ENCODE measurements at regions not wholly inside any gene's neighbourhood (a gene's known extent, or its start where the extent isn't known, plus 50 kb on each side); places are given as distances from the start of the nearest gene placed in this dataset.

- CTCF ChIA-PET, result no interaction called here
- TF ChIP-seq CTCF (IDR thresholded peaks at IDR 0.05; ENCODE audit: unreplicated experiment), result no peak
- no peak overlapping the region for H3K27ac Mint-ChIP-seq (ENCODE audit: unreplicated experiment)
- DNase-seq, result no peak
- H3K4me3 Mint-ChIP-seq (ENCODE audit: low read depth, unreplicated experiment), result no peak overlapping the region
- no peaks in the 10 kb centered on the region for H3K36me3 Mint-ChIP-seq (ENCODE audit: insufficient read depth, unreplicated experiment)
- H3K9me3 Mint-ChIP-seq (ENCODE audit: low read depth, unreplicated experiment), result peaks cover 2% of the 10 kb centered on the region
- peaks cover 48% of the 10 kb centered on the region for H3K27me3 Mint-ChIP-seq (ENCODE audit: unreplicated experiment)
- intact Hi-C loops (cut with micrococcal nuclease; ENCODE audit: unreplicated experiment), result no loop called here
- no TSS peak for BruUV-seq (replicated peaks)
- H3K4me1 Mint-ChIP-seq (ENCODE audit: low read depth, unreplicated experiment), result no peaks in the 10 kb centered on the region
Measured at GRCh38 chr6:170111816-170112582, 178.9 kb downstream of the DLL1 start.

- no peak for DNase-seq
- Mint-ChIP-seq H3K9me3 (ENCODE audit: low read depth, unreplicated experiment) (peaks cover 2% of the 10 kb centered on the region), H3K27me3 (ENCODE audit: unreplicated experiment) (peaks cover 55% of the 10 kb centered on the region), H3K4me1 (ENCODE audit: low read depth, unreplicated experiment) (no peaks in the 10 kb centered on the region), H3K36me3 (ENCODE audit: insufficient read depth, unreplicated experiment) (no peaks in the 10 kb centered on the region), H3K27ac (ENCODE audit: unreplicated experiment) (no peak overlapping the region), H3K4me3 (ENCODE audit: low read depth, unreplicated experiment) (no peak overlapping the region)
- no TSS peak for BruUV-seq (replicated peaks)
- TF ChIP-seq CTCF (IDR thresholded peaks at IDR 0.05; ENCODE audit: unreplicated experiment), result no peak
- intact Hi-C loops (cut with micrococcal nuclease; ENCODE audit: unreplicated experiment), result no loop called here
- CTCF ChIA-PET, result no interaction called here
Measured at GRCh38 chr6:170111141-170111664, 179.7 kb downstream of the DLL1 start.

- BruUV-seq (replicated peaks), result no TSS peak
- Mint-ChIP-seq H3K27me3 (ENCODE audit: unreplicated experiment) (peaks cover 62% of the 10 kb centered on the region), H3K27ac (ENCODE audit: unreplicated experiment) (no peak overlapping the region), H3K36me3 (ENCODE audit: insufficient read depth, unreplicated experiment) (no peaks in the 10 kb centered on the region), H3K9me3 (ENCODE audit: low read depth, unreplicated experiment) (peaks cover 2% of the 10 kb centered on the region), H3K4me1 (ENCODE audit: low read depth, unreplicated experiment) (no peaks in the 10 kb centered on the region), H3K4me3 (ENCODE audit: low read depth, unreplicated experiment) (no peak overlapping the region)
- intact Hi-C loops (cut with micrococcal nuclease; ENCODE audit: unreplicated experiment), result no loop called here
- no peak for TF ChIP-seq CTCF (IDR thresholded peaks at IDR 0.05; ENCODE audit: unreplicated experiment)
- CTCF ChIA-PET, result no interaction called here
- DNase-seq, result no peak
Measured at GRCh38 chr6:170110201-170111140, 180.4 kb downstream of the DLL1 start.

GRCh38 chr6:170108890-170109587, 181.8 kb downstream of the DLL1 start:
- BruUV-seq (replicated peaks), result no TSS peak
- H3K4me1 Mint-ChIP-seq (ENCODE audit: low read depth, unreplicated experiment), result no peaks in the 10 kb centered on the region
- no peaks in the 10 kb centered on the region for H3K36me3 Mint-ChIP-seq (ENCODE audit: insufficient read depth, unreplicated experiment)
- DNase-seq, result no peak
- no peak overlapping the region for H3K4me3 Mint-ChIP-seq (ENCODE audit: low read depth, unreplicated experiment)
- H3K9me3 Mint-ChIP-seq (ENCODE audit: low read depth, unreplicated experiment), result peaks cover 2% of the 10 kb centered on the region
- no peak for TF ChIP-seq CTCF (IDR thresholded peaks at IDR 0.05; ENCODE audit: unreplicated experiment)
- H3K27ac Mint-ChIP-seq (ENCODE audit: unreplicated experiment), result no peak overlapping the region
- CTCF ChIA-PET, result interaction anchor here (0.7 kb wide), 1 partner anchor 54 kb away, joined by 5 read pairs; no protein-coding TSS in a partner anchor
- intact Hi-C loops (cut with micrococcal nuclease; ENCODE audit: unreplicated experiment), result no loop called here
- peaks cover 61% of the 10 kb centered on the region for H3K27me3 Mint-ChIP-seq (ENCODE audit: unreplicated experiment)
